ENCODE measurements at regions not wholly inside any gene's neighbourhood (a gene's known extent, or its start where the extent isn't known, plus 50 kb on each side); places are given as distances from the start of the nearest gene placed in this dataset.

DNA sequence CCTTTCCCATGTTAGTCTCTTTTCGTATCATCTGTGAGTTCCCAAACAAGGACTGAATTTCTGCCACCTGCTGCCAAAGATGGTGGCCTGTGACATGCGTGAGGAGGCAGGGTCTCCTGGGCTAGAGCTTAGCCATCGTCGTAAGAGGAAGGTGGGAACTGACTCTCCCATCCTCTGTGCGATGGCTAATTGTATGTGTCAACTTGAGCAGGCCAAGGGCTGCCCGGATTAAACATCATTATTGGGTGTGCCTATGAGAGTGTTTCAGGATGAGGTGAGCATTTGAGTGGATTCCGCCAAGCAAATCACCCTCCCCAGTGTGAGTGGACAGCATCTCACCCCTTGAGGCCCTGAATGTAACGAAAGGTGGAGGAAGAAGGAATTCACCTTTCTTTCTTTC, 220.7 kb upstream of the DIO3 start:
- TF ChIP-seq GATA2 (IDR thresholded peaks at IDR 0.05; ENCODE audit: low read depth, low read length): no peak
- no peak for TF ChIP-seq GATA3 (IDR thresholded peaks at IDR 0.05; ENCODE audit: low read depth, low read length)
